ENCODE measurements at regions not wholly inside any gene's neighbourhood (a gene's known extent, or its start where the extent isn't known, plus 50 kb on each side); places are given as distances from the start of the nearest gene placed in this dataset.

GRCh38 chr21:27129215-27129614, 162.3 kb upstream of the ADAMTS5 start:
- Mint-ChIP-seq H3K36me3 (ENCODE audit: low read depth) (no peaks in the 10 kb centered on the region), H3K27me3 (ENCODE audit: low read depth) (no peaks in the 10 kb centered on the region), H3K4me3 (no peak overlapping the region), H3K27ac (ENCODE audit: unreplicated experiment) (no peak overlapping the region), H3K9me3 (peaks cover 4% of the 10 kb centered on the region), H3K4me1 (no peaks in the 10 kb centered on the region)
- no peak for TF ChIP-seq CTCF (conservative IDR thresholded peaks at IDR 0.05)
- DNase-seq (ENCODE audit: low read depth, low spot score), result no peak

GRCh38 chr21:27126140-27126539, 159.3 kb upstream of the ADAMTS5 start:
- Mint-ChIP-seq H3K27ac (ENCODE audit: unreplicated experiment) (no peak overlapping the region), H3K27me3 (ENCODE audit: low read depth) (no peaks in the 10 kb centered on the region), H3K4me1 (no peaks in the 10 kb centered on the region), H3K9me3 (peaks cover 4% of the 10 kb centered on the region), H3K4me3 (no peak overlapping the region), H3K36me3 (ENCODE audit: low read depth) (no peaks in the 10 kb centered on the region)
- DNase-seq (ENCODE audit: low read depth, low spot score), result no peak
- TF ChIP-seq CTCF (conservative IDR thresholded peaks at IDR 0.05), result no peak

GRCh38 chr21:27122686-27123085, 155.8 kb upstream of the ADAMTS5 start:
- no peaks in the 10 kb centered on the region for H3K36me3 Mint-ChIP-seq (ENCODE audit: low read depth)
- H3K4me3 Mint-ChIP-seq, result no peak overlapping the region
- TF ChIP-seq CTCF (conservative IDR thresholded peaks at IDR 0.05), result no peak
- no peaks in the 10 kb centered on the region for H3K27me3 Mint-ChIP-seq (ENCODE audit: low read depth)
- H3K9me3 Mint-ChIP-seq, result peaks cover 4% of the 10 kb centered on the region
- DNase-seq (ENCODE audit: low read depth, low spot score), result no peak
- no peak overlapping the region for H3K27ac Mint-ChIP-seq (ENCODE audit: unreplicated experiment)
- H3K4me1 Mint-ChIP-seq, result no peaks in the 10 kb centered on the region

GRCh38 chr21:27114111-27114510, 147.2 kb upstream of the ADAMTS5 start:
- Mint-ChIP-seq H3K4me1 (no peaks in the 10 kb centered on the region), H3K27ac (ENCODE audit: unreplicated experiment) (no peak overlapping the region), H3K27me3 (ENCODE audit: low read depth) (no peaks in the 10 kb centered on the region), H3K4me3 (no peak overlapping the region), H3K36me3 (ENCODE audit: low read depth) (peaks cover 3% of the 10 kb centered on the region), H3K9me3 (peaks cover 2% of the 10 kb centered on the region)
- no peak for TF ChIP-seq CTCF (conservative IDR thresholded peaks at IDR 0.05)
- no peak for DNase-seq (ENCODE audit: low read depth, low spot score)

GRCh38 chr21:27112186-27112585, 145.3 kb upstream of the ADAMTS5 start:
- H3K9me3 Mint-ChIP-seq, result peaks cover 2% of the 10 kb centered on the region
- peaks cover 3% of the 10 kb centered on the region for H3K36me3 Mint-ChIP-seq (ENCODE audit: low read depth)
- DNase-seq (ENCODE audit: low read depth, low spot score), result no peak
- no peaks in the 10 kb centered on the region for H3K4me1 Mint-ChIP-seq
- no peak overlapping the region for H3K4me3 Mint-ChIP-seq
- H3K27ac Mint-ChIP-seq (ENCODE audit: unreplicated experiment), result no peak overlapping the region
- TF ChIP-seq CTCF (conservative IDR thresholded peaks at IDR 0.05), result no peak
- H3K27me3 Mint-ChIP-seq (ENCODE audit: low read depth), result no peaks in the 10 kb centered on the region

GRCh38 chr21:27110956-27111355, 144.1 kb upstream of the ADAMTS5 start:
- H3K9me3 Mint-ChIP-seq, result no peaks in the 10 kb centered on the region
- no peak for DNase-seq (ENCODE audit: low read depth, low spot score)
- H3K27ac Mint-ChIP-seq (ENCODE audit: unreplicated experiment), result no peak overlapping the region
- no peaks in the 10 kb centered on the region for H3K4me1 Mint-ChIP-seq
- no peak overlapping the region for H3K4me3 Mint-ChIP-seq
- no peaks in the 10 kb centered on the region for H3K27me3 Mint-ChIP-seq (ENCODE audit: low read depth)
- no peaks in the 10 kb centered on the region for H3K36me3 Mint-ChIP-seq (ENCODE audit: low read depth)
- TF ChIP-seq CTCF (conservative IDR thresholded peaks at IDR 0.05), result no peak

Measured in neural crest cell (in vitro differentiated cells).